PC-9 (cell line): ENCODE measurements at regions not wholly inside any gene's neighbourhood (a gene's known extent, or its start where the extent isn't known, plus 50 kb on each side); places are given as distances from the start of the nearest gene placed in this dataset.

Experiments used
- BruUV-seq: library from RNA; stranded (reverse); fragments of 400-500 nt; replicated peaks from 2 replicates; lab custom pipeline; 2021; lab: Mats Ljungman, UMichigan
- CTCF ChIA-PET: fragments of 300-600 bp; sonication (Branson Sonifier 250); formaldehyde crosslinking; loops from one replicate; lab custom pipeline; 2022; ENCODE audit warnings: antibody characterized with exemption; lab: Charles Lee
- POLR2A ChIA-PET: fragments of 300-600 bp; sonication (Branson Sonifier 250); formaldehyde crosslinking; loops from one replicate; lab custom pipeline; 2022; ENCODE audit warnings: antibody characterized with exemption; ENCODE audit not compliant: unreplicated experiment; lab: Charles Lee
- DNase-seq, 2 experiments: peaks; one replicate each; pipeline versions ENCODE4 v3.0.0 to v3.0.0-alpha.2; 2015 to 2022; ENCODE audit warnings: mixed read lengths in 1 of 2
- H2AFZ ChIP-seq: fragments of 200-600 bp; sonication (generic); 2 replicates; pipeline ENCODE4 v1.8.1; 2017; ENCODE audit warnings: antibody characterized with exemption
- H3F3A ChIP-seq: fragments of 200-600 bp; sonication (generic); 2 replicates; pipeline ENCODE4 v1.8.1; 2017; ENCODE audit warnings: antibody characterized with exemption, mild to moderate bottlenecking, low read depth; ENCODE audit not compliant: insufficient read depth
- H3K27ac ChIP-seq: fragments of 200-600 bp; sonication (generic); 2 replicates; pipeline ENCODE4 v1.6.1; 2016; ENCODE audit warnings: mixed run types
- H3K27me3 ChIP-seq: fragments of 200-600 bp; sonication (generic); 2 replicates; pipeline ENCODE4 v1.6.1; 2016; ENCODE audit warnings: low read depth, mixed run types; ENCODE audit not compliant: insufficient read depth
- H3K36me3 ChIP-seq: fragments of 200-600 bp; sonication (generic); 2 replicates; pipeline ENCODE4 v1.6.1; 2016; ENCODE audit warnings: low read depth, mixed run types
- H3K4me1 ChIP-seq: fragments of 200-600 bp; sonication (generic); replicated peaks from 2 replicates; pipeline ENCODE4 v1.6.1; 2016; ENCODE audit warnings: mixed run types; ENCODE audit not compliant: insufficient read depth
- H3K4me2 ChIP-seq: fragments of 200-600 bp; sonication (generic); 2 replicates; pipeline ENCODE4 v1.6.1; 2017; ENCODE audit warnings: mixed run types
- H3K4me3 ChIP-seq: fragments of 200-600 bp; sonication (generic); 2 replicates; pipeline ENCODE4 v1.6.1; 2016; ENCODE audit warnings: mixed run types
- H3K79me2 ChIP-seq: fragments of 200-600 bp; sonication (generic); 2 replicates; pipeline ENCODE4 v1.6.1; 2017; ENCODE audit warnings: low read depth, mixed run types
- H3K9me2 ChIP-seq: fragments of 200-600 bp; sonication (generic); 2 replicates; pipeline ENCODE4 v1.8.1; 2017; ENCODE audit warnings: mild to moderate bottlenecking; ENCODE audit not compliant: insufficient read depth
- H3K9me3 ChIP-seq: fragments of 200-600 bp; sonication (generic); 2 replicates; pipeline ENCODE4 v1.8.1; 2016; ENCODE audit warnings: low read depth; ENCODE audit not compliant: insufficient read depth
- H4K20me1 ChIP-seq: fragments of 200-600 bp; sonication (generic); 2 replicates; pipeline ENCODE4 v1.8.1; 2017; ENCODE audit not compliant: insufficient read depth
- EZH2 ChIP-seq: fragments of 200-600 bp; sonication (generic); IDR thresholded peaks from 2 replicates; pipeline ENCODE4 v1.8.0; 2017; ENCODE audit warnings: antibody characterized with exemption, low read depth
- intact Hi-C: fragments of 100-400 bp; cut with micrococcal nuclease; formaldehyde crosslinking; loops from one replicate; pipeline ENCODE4 v1.10.0; 2022; ENCODE audit not compliant: unreplicated experiment
- TF ChIP-seq, protein P1 (sequence below): fragments of 200-600 bp; sonication (generic); conservative IDR thresholded peaks from 2 replicates; pipeline ENCODE4 v1.6.1; 2017; ENCODE audit warnings: mixed run types, antibody characterized with exemption, mild to moderate bottlenecking, moderate library complexity

DNA sequence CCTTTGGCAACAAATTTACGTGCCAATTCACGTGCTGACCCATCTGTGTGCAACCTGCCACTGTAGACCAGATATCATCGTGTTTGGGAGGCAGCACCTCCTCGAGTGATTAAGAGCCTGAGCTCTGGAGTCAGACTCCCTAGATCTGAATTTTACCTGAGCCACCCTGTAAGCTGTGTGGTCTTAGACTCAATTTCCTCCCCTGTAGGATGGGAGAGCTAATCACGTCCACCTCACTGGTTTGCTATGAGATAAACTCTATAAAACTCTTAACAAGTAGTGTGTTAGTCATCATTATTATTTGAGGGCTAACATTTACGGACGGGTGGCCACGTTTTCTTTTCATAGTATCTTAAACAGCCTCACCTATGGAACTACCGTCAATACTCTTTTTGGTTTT is 220.0 kb upstream of the ADAMTSL1 start:
- POLR2A ChIA-PET: no interaction called here
- Histone ChIP-seq H3K4me2 (no peak overlapping the region), H3K79me2 (no peaks in the 10 kb centered on the region), H3K36me3 (no peaks in the 10 kb centered on the region), H3K4me1 (no peaks in the 10 kb centered on the region), H3F3A (no peaks in the 10 kb centered on the region), H3K9me2 (no peaks in the 10 kb centered on the region), H3K27ac (no peak overlapping the region), H3K4me3 (no peak overlapping the region), H2AFZ (no peak overlapping the region), H3K27me3 (no peaks in the 10 kb centered on the region), H4K20me1 (no peaks in the 10 kb centered on the region), H3K9me3 (no peaks in the 10 kb centered on the region)
- no peak for DNase-seq
- TF ChIP-seq, protein P1, sequence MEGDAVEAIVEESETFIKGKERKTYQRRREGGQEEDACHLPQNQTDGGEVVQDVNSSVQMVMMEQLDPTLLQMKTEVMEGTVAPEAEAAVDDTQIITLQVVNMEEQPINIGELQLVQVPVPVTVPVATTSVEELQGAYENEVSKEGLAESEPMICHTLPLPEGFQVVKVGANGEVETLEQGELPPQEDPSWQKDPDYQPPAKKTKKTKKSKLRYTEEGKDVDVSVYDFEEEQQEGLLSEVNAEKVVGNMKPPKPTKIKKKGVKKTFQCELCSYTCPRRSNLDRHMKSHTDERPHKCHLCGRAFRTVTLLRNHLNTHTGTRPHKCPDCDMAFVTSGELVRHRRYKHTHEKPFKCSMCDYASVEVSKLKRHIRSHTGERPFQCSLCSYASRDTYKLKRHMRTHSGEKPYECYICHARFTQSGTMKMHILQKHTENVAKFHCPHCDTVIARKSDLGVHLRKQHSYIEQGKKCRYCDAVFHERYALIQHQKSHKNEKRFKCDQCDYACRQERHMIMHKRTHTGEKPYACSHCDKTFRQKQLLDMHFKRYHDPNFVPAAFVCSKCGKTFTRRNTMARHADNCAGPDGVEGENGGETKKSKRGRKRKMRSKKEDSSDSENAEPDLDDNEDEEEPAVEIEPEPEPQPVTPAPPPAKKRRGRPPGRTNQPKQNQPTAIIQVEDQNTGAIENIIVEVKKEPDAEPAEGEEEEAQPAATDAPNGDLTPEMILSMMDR: no peak
- intact Hi-C loops: no loop called here
- no TSS peak for BruUV-seq
- CTCF ChIA-PET: no interaction called here

DNA sequence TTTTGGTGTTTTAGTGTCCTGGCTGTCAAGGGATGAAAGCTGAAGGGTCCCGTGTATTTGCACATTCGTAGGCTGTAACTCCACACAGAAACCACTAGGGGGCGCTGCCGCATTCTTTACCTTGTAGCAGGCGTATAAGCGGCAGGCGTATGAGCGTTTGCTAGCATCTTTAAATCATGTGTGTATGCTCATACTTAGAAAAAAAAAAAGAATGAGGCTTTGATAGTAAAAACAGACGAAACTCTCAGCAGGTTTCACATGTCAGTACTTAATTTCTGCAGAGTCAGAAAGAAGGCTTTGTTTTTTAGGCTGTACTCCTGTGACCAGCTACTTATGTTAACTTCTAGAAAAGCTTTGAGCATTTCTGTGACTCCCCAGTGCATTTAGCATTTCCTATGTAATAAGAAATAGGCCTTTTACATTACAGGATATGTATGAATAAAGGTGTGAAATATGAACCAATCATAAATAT is 218.8 kb upstream of the ADAMTSL1 start:
- BruUV-seq: no TSS peak
- TF ChIP-seq, protein P1: peak; percentile 92
- TF ChIP-seq EZH2: no peak
- Histone ChIP-seq H3F3A (no peaks in the 10 kb centered on the region), H3K4me1 (no peaks in the 10 kb centered on the region), H3K79me2 (no peaks in the 10 kb centered on the region), H2AFZ (no peak overlapping the region), H3K9me3 (no peaks in the 10 kb centered on the region), H3K9me2 (no peaks in the 10 kb centered on the region), H3K4me3 (no peak overlapping the region), H4K20me1 (no peaks in the 10 kb centered on the region), H3K27me3 (no peaks in the 10 kb centered on the region), H3K4me2 (no peak overlapping the region), H3K36me3 (no peaks in the 10 kb centered on the region), H3K27ac (no peak overlapping the region)
- DNase-seq: peak in 1 of 2 experiments; percentile 52
- POLR2A ChIA-PET: interaction anchor here (0.6 kb wide), 1 partner anchor 260 kb away, joined by 4 read pairs; no protein-coding TSS in a partner anchor
- intact Hi-C loops: loop anchor here (1.0 to 5.0 kb wide), 2 partner anchors 187 to 773 kb away; no protein-coding TSS in a partner anchor
- CTCF ChIA-PET: interaction anchor here (0.7 to 1.2 kb wide), 6 partner anchors 141 to 774 kb away, joined by 3 to 6 read pairs (median 4); no protein-coding TSS in a partner anchor

DNA sequence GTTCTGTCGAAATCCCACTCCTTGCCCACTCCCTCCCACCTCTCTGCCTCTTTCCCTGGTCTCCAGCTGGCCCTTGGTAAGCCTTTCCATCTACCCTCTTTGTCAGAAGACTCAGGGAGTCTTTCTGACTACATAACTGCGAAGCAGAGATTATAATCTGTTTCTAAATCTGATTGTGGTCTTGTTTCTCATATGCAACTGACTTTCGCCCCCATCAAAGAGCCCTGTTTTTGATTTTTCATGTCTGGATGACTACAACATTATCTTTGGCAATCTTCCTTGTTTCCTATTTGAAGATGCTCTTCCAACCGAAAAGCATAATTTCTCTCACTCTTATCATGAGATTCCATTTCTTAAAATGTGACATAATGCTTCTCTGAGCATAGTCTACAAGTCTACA is 218.2 kb upstream of the ADAMTSL1 start:
- Histone ChIP-seq H2AFZ (no peak overlapping the region), H3K79me2 (no peaks in the 10 kb centered on the region), H3K9me3 (no peaks in the 10 kb centered on the region), H3K4me3 (no peak overlapping the region), H3K27ac (no peak overlapping the region), H3K9me2 (no peaks in the 10 kb centered on the region), H3F3A (no peaks in the 10 kb centered on the region), H3K4me1 (no peaks in the 10 kb centered on the region), H3K36me3 (no peaks in the 10 kb centered on the region), H4K20me1 (no peaks in the 10 kb centered on the region), H3K4me2 (no peak overlapping the region), H3K27me3 (no peaks in the 10 kb centered on the region)
- intact Hi-C loops: loop anchor here (1.0 to 5.0 kb wide), 2 partner anchors 187 to 773 kb away; no protein-coding TSS in a partner anchor
- CTCF ChIA-PET: interaction anchor here (0.7 to 1.2 kb wide), 4 partner anchors 140 to 667 kb away, joined by 3 to 6 read pairs (median 5); no protein-coding TSS in a partner anchor
- POLR2A ChIA-PET: no interaction called here
- BruUV-seq: no TSS peak
- no peak for DNase-seq
- TF ChIP-seq, protein P1: no peak
- TF ChIP-seq EZH2: no peak
